GM12878 (cell line): ENCODE measurements at regions not wholly inside any gene's neighbourhood (a gene's known extent, or its start where the extent isn't known, plus 50 kb on each side); places are given as distances from the start of the nearest gene placed in this dataset.

Experiments used
- ATAC-seq: fragments of 200-7000 bp; cut with Tn5 transposase; 3 replicates; pipeline ENCODE4 v1.9.1; 2020; ENCODE audit warnings: mild to moderate bottlenecking, moderate library complexity
- BruUV-seq: library from RNA; stranded (reverse); fragments of 400-500 nt; replicated peaks from 2 replicates; lab custom pipeline; 2021; lab: Mats Ljungman, UMichigan
- CTCF ChIA-PET: fragments of 300-600 bp; sonication (Branson Sonifier 250); formaldehyde crosslinking; extraction: SDS; loops from one replicate; lab custom pipeline; 2021; ENCODE audit warnings: inconsistent platforms; lab: Yijun Ruan, JAX
- POLR2A ChIA-PET: fragments of 350-600 bp; formaldehyde crosslinking; extraction: SDS; loops from one replicate; lab custom pipeline; 2021; ENCODE audit warnings: inconsistent platforms; lab: Charles Lee
- RAD21 ChIA-PET: fragments of 300-600 bp; sonication (Branson Sonifier 250); formaldehyde crosslinking; loops from one replicate; lab custom pipeline; 2023; ENCODE audit warnings: antibody characterized with exemption; ENCODE audit not compliant: unreplicated experiment; lab: Charles Lee
- SMC1A ChIA-PET: fragments of 300-600 bp; sonication (Branson Sonifier 250); formaldehyde crosslinking; loops from one replicate; lab custom pipeline; 2023; ENCODE audit not compliant: unreplicated experiment, uncharacterized antibody; lab: Charles Lee
- DNase-seq: peaks from one replicate; pipeline ENCODE4 v3.0.0-alpha.2; 2011; ENCODE audit warnings: low read depth, low spot score
- FAIRE-seq: peaks from 3 replicates; lab custom pipeline; 2011; peaks lifted over from hg19 to GRCh38; lab: Jason Lieb, UNC
- H2AFZ ChIP-seq: 2 replicates; pipeline ENCODE4 v1.6.0; 2011; ENCODE audit warnings: low read depth, low read length, control low read depth; ENCODE audit not compliant: control insufficient read depth
- H3K27ac ChIP-seq: 2 replicates; pipeline ENCODE4 v1.5.1; 2011; ENCODE audit warnings: control low read depth; ENCODE audit not compliant: control insufficient read depth, insufficient read depth
- H3K27me3 ChIP-seq, 2 experiments: replicated peaks in 1 of 2; 2 replicates each; pipeline versions ENCODE4 v1.6.0 to v1.6.1; 2011; ENCODE audit warnings: low read length in 1 of 2; ENCODE audit not compliant: control insufficient read depth in 2 of 2, insufficient read depth in 2 of 2
- H3K36me3 ChIP-seq, 2 experiments: 2 replicates each; pipeline ENCODE4 v1.5.1; 2011; ENCODE audit warnings: low read length in 1 of 2; ENCODE audit not compliant: control insufficient read depth in 2 of 2, insufficient read depth in 2 of 2
- H3K4me1 ChIP-seq: 2 replicates; pipeline ENCODE4 v1.6.1; 2011; ENCODE audit warnings: mild to moderate bottlenecking, low read length, moderate library complexity, mixed read lengths; ENCODE audit not compliant: control insufficient read depth, insufficient read depth
- H3K4me2 ChIP-seq: 2 replicates; pipeline ENCODE4 v1.6.0; 2011; ENCODE audit warnings: control low read depth; ENCODE audit not compliant: control insufficient read depth, insufficient read depth
- H3K4me3 ChIP-seq: fragments of 200-600 bp; sonication (generic); 2 replicates; pipeline ENCODE4 v1.5.1; 2016
- H3K79me2 ChIP-seq: 2 replicates; pipeline ENCODE4 v1.6.0; 2011; ENCODE audit warnings: low read length; ENCODE audit not compliant: control insufficient read depth, insufficient read depth
- H3K9ac ChIP-seq: 2 replicates; pipeline ENCODE4 v1.8.0; 2011; ENCODE audit warnings: low read length, control low read depth, mixed read lengths; ENCODE audit not compliant: control insufficient read depth, insufficient read depth
- H3K9me3 ChIP-seq: replicated peaks from 3 replicates; pipeline ENCODE4 v1.5.1; 2011; ENCODE audit warnings: mild to moderate bottlenecking, low read length; ENCODE audit not compliant: control insufficient read depth, insufficient read depth
- H4K20me1 ChIP-seq: 2 replicates; pipeline ENCODE4 v1.6.0; 2011; ENCODE audit not compliant: control insufficient read depth, insufficient read depth
- BACH1 ChIP-seq: fragments of 450-650 bp; IDR thresholded peaks from 2 replicates; pipeline ENCODE4 v1.6.1; 2017; ENCODE audit warnings: mild to moderate bottlenecking, borderline replicate concordance
- CBX5 ChIP-seq: sonication (generic); IDR thresholded peaks from 2 replicates; pipeline ENCODE4 v1.6.1; 2016; ENCODE audit warnings: low read depth, moderate library complexity, mild to moderate bottlenecking, inconsistent platforms
- FOS ChIP-seq: IDR thresholded peaks from 3 replicates; pipeline ENCODE4 v1.6.1; 2011; ENCODE audit warnings: borderline replicate concordance; ENCODE audit not compliant: insufficient read length; ENCODE audit errors: extremely low read depth
- IKZF2 ChIP-seq, 2 experiments: fragments of 450-650 bp; IDR thresholded peaks; 2 replicates each; pipeline ENCODE4 v1.6.1; 2017; ENCODE audit warnings: mild to moderate bottlenecking in 2 of 2, moderate library complexity in 2 of 2
- MEF2B ChIP-seq: fragments of 450-650 bp; IDR thresholded peaks from 2 replicates; pipeline ENCODE4 v1.6.1; 2018; ENCODE audit warnings: mild to moderate bottlenecking, moderate library complexity; ENCODE audit not compliant: partially characterized antibody, poor library complexity, severe bottlenecking
- PAX5 ChIP-seq: IDR thresholded peaks from 2 replicates; pipeline ENCODE4 v1.6.1; 2011; ENCODE audit warnings: low read depth, low read length, borderline replicate concordance
- SIN3A ChIP-seq: IDR thresholded peaks from 2 replicates; pipeline ENCODE4 v1.6.1; 2012; ENCODE audit warnings: low read depth, low read length, improper control_type of control experiment
- SIX5 ChIP-seq: IDR thresholded peaks from 2 replicates; pipeline ENCODE4 v1.6.1; 2011; ENCODE audit warnings: mild to moderate bottlenecking, low read depth, low read length, moderate library complexity; ENCODE audit not compliant: severe bottlenecking
- SMAD1 ChIP-seq: fragments of 450-650 bp; IDR thresholded peaks from 2 replicates; pipeline ENCODE4 v1.6.1; 2018; ENCODE audit warnings: mild to moderate bottlenecking, low read depth; ENCODE audit not compliant: partially characterized antibody
- SMARCA5 ChIP-seq: fragments of 450-650 bp; IDR thresholded peaks from 2 replicates; pipeline ENCODE4 v1.6.1; 2017; ENCODE audit warnings: mild to moderate bottlenecking
- SRF ChIP-seq, 2 experiments: IDR thresholded peaks; 2 replicates each; pipeline ENCODE4 v1.6.1; 2011; ENCODE audit warnings: low read depth in 2 of 2, low read length in 2 of 2, mild to moderate bottlenecking in 1 of 2, moderate library complexity in 1 of 2
- TARDBP ChIP-seq: IDR thresholded peaks from 2 replicates; pipeline ENCODE4 v1.6.1; 2016; ENCODE audit warnings: borderline replicate concordance
- USF2 ChIP-seq: IDR thresholded peaks from 2 replicates; pipeline ENCODE4 v1.6.1; 2011; ENCODE audit warnings: low read depth, low read length, improper control_type of control experiment, borderline replicate concordance
- WGBS: methylation state at CpG from one replicate; pipeline ENCODE4 v1.1.6; 2016; ENCODE audit warnings: low lambda C conversion rate; ENCODE audit not compliant: insufficient replicate concordance, insufficient coverage; ENCODE audit errors: missing lambda C conversion rate; 5-methylcytosine and 5-hydroxymethylcytosine counted together
- in situ Hi-C: fragments of 300-500 bp; cut with MboI; formaldehyde crosslinking; loops from 9 replicates; pipeline ENCODE4 v1.14.3; 2018; ENCODE audit warnings: mixed read lengths
- intact Hi-C: fragments of 100-400 bp; cut with micrococcal nuclease; formaldehyde crosslinking; loops from one replicate; pipeline ENCODE4 v1.14.2; 2022; ENCODE audit not compliant: unreplicated experiment

GRCh38 chr10:106500925-106501525 lies 663.5 kb downstream of the SORCS1 start (continued):
- TF ChIP-seq MEF2B (no peak), SIX5 (no peak), SRF (IDR thresholded peaks at IDR 0.05; ENCODE audit: low read depth in 2 of 2, low read length in 2 of 2) (no peak), TARDBP (no peak), BACH1 (no peak), SMAD1 (no peak), IKZF2 (IDR thresholded peaks at IDR 0.05) (no peak), SMARCA5 (no peak)

- RAD21 ChIA-PET, result no interaction called here
- intact Hi-C loops, result no loop called here
- SMC1A ChIA-PET, result no interaction called here
- WGBS, result 38% methylated on average over 1 of the region's 1 CpG
- CTCF ChIA-PET, result no interaction called here
- ATAC-seq, result no peak
- no peak overlapping the region for H3K4me2 ChIP-seq
- H3K27me3 ChIP-seq, result no peaks in the 10 kb centered on the region
- no peak for DNase-seq
- H3K36me3 ChIP-seq, result no peaks in the 10 kb centered on the region
- FAIRE-seq, result no peak
- no peaks in the 10 kb centered on the region for H4K20me1 ChIP-seq
- H3K4me3 ChIP-seq, result no peak overlapping the region
- H2AFZ ChIP-seq, result no peak overlapping the region
- no peaks in the 10 kb centered on the region for H3K4me1 ChIP-seq
- no peaks in the 10 kb centered on the region for H3K79me2 ChIP-seq
- in situ Hi-C loops, result no loop called here
- POLR2A ChIA-PET, result no interaction called here
- no TSS peak for BruUV-seq
- no peaks in the 10 kb centered on the region for H3K9me3 ChIP-seq
- H3K9ac ChIP-seq, result no peak overlapping the region
- TF ChIP-seq SMARCA5 (no peak), CBX5 (no peak), USF2 (no peak), SIN3A (no peak), FOS (no peak), PAX5 (no peak)
- TF ChIP-seq, all 136 proteins: peak for 0
- no peak overlapping the region for H3K27ac ChIP-seq
Observed at GRCh38 chr10:106500041-106500924, 664.2 kb downstream of the SORCS1 start.
